ENCODE measurements at regions not wholly inside any gene's neighbourhood (a gene's known extent, or its start where the extent isn't known, plus 50 kb on each side); places are given as distances from the start of the nearest gene placed in this dataset.
A peak's percentile ranks its signal among the peaks of the same experiment; 100 is the strongest.

DNA sequence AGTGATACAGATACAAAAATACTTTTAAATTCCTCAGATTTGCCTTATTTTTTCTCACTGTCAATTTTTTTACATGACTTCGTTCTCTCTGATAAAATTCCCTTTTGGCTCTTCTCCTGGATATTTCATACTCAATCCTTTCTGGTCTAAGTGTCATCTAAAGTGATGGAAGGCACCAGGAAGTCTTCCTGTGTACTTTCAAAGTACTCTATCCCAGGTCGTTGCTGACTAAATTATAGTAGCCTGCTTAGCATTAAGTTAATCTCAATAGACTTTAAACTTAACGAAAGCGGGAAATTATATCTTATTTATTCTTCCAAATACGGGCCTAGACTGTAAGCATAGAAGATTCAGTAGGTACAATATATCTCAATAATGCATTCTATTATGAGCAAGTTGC lies 67.8 kb downstream of the CASP12 start:
- DNase-seq (ENCODE audit: low read depth), result no peak

DNA sequence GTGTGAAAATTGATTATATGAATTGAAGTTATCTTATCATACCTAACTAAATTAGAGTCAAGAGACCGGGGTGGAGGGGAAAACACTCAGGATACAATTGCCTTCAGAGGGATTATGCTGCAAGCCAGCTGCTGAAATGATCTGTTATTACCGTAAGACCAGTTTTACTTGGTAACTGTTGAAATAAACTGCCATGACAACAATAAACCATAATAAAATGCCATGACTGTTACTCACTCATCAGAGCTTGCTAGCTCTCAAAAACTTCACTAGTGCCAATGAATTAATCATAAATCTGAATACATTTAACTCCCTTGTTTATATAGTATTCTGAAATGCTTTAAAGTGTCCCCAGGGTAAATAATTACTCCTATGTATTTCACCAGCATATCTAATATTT lies 68.2 kb downstream of the CASP12 start:
- peak; percentile 16 for DNase-seq (ENCODE audit: low read depth)

DNA sequence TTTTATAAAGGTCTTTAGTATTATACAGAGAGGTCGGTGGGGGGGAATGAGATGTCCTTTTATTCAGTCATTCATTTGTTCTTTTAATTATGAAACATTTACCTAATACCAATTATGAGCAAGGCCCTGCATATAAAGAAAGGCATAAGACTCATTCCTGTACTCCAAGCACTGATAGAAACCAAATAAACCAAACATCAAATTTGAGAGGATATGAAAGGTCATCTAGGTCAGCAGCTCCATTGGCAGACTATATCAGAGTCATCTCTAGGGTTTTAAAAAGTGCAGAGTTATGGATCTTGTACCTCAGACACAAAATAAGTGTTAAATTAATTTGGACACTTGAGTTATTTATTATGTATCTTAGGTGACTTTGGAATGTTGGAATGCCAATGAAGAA lies 71.5 kb downstream of the CASP12 start:
- no peak for DNase-seq (ENCODE audit: low read depth)

DNA sequence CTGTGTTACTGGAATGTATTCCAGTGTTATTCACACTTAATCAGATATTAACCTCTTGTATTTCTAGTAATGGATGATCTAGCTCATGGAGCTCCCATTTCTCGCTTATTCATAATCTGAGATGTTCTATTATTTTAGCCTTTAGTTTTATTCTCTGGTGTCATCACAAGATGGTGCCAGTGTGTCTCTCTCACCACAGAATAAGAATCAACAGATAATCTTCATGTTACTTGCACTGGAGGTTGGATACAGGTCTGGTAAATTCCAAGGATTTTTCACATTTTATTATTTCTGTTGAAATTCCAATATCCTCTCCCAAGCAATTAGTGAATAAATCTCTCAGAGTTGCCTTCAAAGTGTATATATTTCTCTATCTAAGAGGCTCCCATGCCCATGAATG lies 74.6 kb downstream of the CASP12 start:
- DNase-seq (ENCODE audit: low read depth), result no peak

DNA sequence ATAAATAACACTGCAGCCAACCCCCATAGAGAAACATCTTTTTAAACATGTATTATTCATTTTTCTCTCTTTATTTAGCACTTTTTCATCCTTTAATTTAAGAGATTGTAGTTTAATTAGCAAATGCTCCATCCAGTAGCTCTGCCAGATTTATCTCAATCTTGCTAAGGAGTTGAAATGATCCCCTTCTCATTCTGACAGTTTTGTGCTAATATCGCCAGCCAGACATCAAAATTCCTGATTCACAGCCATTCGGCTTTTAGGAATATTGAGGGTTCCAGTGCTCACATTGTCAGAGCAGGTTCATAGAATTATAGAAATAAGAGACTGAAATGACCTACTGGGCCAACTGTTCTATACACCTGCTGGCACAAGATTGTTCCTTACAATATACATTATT lies 77.8 kb downstream of the CASP12 start:
- no peak for DNase-seq (ENCODE audit: low read depth)

DNA sequence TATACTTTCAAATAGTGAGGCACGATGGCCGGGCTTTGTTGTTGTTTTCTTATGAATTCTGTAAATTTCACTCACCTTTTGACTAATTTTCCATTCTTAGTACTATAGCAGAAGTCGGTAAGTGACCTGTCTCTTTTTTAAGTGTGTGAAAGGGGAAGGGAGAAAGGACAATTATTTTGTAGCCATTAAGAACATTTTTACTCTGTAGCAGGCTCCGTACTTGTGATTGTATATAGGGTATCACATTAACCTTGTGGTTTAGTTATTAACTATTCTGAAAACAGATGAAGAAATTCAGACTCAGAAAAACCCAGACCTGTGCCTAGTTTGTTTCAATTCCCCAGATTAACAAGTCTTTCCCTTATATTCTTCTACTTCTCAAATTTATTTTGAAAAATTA lies 78.7 kb downstream of the CASP12 start:
- no peak for DNase-seq (ENCODE audit: low read depth)

DNA sequence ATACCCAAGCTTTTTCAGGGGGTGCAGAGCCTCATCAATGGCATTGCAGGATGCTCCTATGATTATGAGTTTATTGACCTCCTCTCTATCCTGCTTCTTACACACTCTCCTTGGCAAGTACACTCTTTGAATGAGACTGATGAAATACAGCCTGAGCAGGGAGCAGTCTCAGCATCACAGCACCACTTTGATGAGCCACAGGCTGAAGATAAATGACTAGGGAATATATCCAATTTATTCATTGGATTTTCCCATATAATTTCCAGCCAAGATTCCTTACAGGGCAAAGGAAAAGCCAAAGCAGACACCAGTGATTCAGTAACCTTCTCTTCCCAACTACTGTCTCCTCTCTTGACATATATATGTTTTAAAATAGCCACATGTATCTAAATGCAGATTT lies 79.2 kb downstream of the CASP12 start:
- no peak for DNase-seq (ENCODE audit: low read depth)

DNA sequence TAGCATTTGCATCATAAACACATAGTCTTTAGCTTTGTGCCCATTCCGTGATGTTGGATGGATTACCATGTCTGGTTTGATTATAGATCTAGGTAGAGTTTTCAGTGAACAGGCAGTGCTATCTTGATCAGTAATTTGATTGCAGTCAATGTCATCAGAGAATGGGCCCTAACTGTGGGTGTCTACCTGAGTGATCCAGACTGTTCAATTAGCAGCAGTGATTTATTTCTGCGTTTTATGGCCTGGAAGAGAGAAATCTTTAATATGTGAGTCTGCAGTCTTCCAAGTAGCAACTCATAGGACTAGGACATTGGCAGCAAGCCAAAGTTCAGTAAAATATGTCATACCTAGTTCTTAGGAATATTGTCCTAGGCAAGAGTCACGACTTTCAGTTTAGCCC lies 80.3 kb downstream of the CASP12 start:
- no peak for DNase-seq (ENCODE audit: low read depth)

DNA sequence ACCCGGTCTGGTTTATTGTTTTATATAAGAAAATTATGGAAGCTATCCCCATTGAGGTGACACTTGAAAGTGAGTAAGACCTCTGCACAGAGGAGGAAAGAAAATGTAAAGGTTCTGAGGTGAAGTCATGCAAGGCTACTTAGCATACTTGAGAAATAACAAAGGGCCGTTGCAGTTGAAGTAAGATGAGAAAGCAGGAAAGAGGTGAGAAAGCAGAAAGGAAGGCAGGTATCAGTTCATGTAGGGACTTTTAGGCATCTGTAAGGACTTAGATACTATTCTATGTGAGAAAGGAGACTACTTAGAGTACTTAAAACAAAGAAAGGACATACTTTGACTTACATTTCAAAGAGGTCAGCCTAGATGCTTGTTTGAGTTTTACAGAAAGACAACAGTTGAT lies 84.7 kb downstream of the CASP12 start:
- DNase-seq (ENCODE audit: low read depth), result no peak

DNA sequence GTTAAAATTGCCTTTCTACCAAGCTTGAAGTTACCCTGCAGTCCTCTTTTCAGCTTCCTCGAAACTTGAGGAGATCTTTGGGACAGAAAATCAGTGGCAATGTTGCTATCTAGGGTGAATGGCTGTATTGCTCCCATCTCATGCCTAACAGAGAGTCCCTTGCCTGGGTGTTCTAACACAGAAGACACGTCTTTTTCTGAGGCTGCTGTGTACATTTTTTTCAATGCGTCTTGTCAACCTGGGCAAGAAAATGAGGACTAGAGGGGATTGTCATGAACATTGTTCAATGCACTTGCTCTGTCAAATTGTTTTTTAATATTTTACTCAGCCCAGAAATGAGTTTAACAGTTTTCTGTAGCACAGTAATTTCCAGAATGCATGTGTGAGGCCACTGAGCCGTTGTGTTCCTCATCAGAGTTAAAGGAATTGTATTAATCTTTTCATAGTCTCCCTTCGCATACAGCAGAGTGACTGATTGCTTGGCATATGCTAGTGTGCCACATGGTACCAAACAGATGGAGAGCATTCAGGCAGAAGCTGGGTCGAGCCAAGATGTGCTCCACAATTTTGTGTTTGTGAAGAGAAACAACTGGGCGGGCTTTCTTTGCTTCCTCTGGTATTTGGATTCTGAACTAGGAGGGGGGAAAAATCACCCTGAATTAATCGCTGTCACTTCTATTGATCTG lies 86.0 kb downstream of the CASP12 start:
- DNase-seq (ENCODE audit: low read depth), result no peak

DNA sequence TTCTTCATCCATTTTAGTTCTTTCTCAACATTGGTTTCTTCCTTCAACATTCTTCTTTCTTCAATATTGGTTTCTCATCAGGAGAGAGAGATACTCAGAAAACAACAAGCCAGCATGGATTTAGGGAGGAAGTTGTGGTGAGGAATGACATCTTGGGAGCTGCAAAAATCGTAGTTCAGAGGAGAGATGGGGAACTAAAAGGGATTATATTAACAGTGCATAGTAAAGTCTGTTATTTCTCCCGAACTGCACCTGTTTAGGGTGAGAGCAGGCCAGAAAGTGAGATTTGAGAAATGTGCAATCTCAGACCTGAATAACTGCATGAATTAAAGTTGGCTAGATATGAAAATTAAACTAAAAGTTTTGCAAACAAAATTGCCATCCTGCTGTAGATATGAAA lies 94.5 kb downstream of the CASP12 start:
- DNase-seq (ENCODE audit: low read depth), result no peak

DNA sequence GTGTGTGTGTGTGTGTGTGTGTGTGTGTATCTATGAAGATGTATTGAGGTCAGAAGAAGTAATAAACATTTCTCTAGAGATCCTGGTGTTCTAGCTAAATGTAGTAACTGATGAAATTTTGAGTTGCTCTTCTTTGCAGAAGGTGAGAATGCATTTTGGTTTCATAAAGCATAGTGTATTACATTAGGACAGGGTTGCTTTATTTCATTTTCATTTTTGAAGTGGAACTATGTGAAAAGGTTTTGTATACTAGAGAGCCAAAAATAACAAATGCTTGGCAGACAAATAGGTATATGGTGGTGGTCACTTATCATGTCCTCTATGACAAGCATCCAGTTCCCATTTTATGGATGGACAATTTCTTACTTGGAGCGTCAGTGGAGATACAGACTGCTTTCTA lies 99.0 kb downstream of the CASP12 start:
- no peak for DNase-seq (ENCODE audit: low read depth)

DNA sequence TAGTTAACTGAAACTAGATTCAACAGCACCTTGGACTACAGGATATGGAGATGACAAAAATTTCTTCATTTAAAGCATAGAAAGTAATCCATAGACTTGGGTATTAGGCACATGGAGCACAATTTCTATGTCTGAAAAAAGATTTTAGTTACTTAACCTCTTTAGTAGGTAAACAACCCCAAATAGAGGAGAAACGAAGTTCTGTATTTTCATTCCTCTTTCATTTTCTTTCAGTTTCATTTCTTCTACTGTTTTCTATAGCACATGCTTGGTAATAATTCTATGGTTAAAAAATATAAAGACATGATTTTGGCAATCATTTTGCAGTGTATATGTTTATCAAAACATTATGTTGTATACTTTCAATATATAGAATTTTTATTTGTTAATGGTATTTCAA lies 99.5 kb downstream of the CASP12 start:
- DNase-seq (ENCODE audit: low read depth), result no peak

DNA sequence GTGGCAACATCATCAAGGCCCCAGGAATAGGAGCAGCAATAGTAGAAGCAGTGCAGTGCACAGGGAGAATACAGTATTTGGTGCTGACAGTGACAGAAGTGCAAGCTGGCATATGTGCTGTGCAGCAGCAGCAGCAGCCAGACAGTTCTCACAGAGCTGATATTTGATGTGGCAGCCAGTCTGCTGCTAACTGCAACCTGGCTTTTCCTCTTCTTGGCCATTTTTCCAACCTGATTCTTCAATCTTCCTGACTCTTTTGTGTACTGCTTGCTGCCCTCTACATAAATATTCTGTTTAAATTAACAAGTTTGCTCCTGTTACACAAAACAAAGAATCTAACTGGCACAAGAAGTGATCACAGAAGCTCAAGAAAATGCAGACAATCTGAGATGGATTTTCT lies 102.0 kb downstream of the CASP12 start:
- no peak for DNase-seq (ENCODE audit: low read depth)

DNA sequence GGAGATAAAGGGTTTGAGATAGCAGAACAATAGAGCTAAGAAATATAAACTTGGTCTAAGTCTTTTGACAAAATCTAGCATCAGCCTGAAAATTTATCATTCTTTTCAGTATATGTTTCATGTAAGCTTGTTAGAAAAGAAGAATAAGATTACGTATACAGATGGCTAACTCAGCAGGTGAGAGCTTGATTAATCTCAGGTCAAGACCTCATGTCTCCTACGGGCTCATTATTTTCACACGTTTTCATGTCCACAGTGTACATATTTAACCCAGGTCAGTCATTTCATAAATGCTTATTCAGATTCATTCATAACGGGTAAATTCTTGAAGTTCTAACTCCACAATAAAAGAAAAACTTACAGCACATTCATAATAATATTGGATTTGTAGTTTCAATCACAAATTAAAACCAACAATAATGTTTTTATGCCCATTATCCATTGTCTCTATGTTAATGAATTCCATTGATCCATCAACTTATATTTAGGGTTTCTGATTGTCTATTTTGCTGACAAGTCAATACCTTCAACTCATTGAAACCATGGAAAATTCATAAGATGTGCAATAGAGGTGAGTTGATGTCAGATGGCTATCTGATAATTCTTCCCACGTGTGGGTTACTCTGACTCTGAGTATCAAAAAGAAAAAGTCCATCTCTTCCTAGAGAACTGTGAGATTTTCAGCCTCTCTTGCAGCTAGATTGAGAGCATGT lies 102.6 kb downstream of the CASP12 start:
- DNase-seq (ENCODE audit: low read depth), result no peak

DNA sequence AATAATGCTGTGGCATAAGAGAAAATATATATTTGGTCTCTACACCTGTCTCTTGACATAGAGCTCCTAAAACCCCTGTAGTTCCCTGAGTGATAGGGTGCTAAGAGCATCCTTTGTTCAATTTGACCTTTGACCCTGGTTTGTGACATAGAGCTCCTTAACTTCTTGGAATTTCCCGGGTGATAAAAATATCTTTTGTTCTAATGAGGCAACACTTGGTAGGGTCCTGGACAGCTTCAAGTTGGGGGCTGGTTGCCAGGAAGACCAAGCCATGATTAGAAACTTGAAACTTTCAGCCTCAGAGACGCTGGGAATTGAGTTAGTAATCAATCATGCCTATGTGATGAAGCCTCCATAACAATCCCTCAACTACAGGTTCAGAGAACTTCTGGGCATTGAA lies 105.4 kb downstream of the CASP12 start:
- DNase-seq (ENCODE audit: low read depth), result no peak

DNA sequence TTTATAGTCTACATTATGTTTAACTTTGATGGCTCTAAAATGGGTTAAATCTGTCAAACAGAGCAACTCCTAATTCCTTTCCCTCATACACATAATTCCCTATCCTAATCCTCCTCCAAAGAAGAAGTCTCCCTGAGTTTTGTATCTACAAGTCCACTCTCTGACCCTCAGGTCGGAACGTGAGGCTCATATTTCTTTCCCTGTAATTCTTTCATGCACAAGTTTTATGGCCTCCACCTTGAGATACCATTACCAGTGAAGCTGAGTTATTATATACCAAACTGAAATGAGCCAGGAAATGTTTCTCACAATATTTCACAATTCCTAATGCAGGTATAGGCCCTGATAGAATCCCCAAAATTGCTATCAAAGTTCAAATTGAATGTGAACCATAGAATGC lies 106.4 kb downstream of the CASP12 start:
- DNase-seq (ENCODE audit: low read depth), result no peak

DNA sequence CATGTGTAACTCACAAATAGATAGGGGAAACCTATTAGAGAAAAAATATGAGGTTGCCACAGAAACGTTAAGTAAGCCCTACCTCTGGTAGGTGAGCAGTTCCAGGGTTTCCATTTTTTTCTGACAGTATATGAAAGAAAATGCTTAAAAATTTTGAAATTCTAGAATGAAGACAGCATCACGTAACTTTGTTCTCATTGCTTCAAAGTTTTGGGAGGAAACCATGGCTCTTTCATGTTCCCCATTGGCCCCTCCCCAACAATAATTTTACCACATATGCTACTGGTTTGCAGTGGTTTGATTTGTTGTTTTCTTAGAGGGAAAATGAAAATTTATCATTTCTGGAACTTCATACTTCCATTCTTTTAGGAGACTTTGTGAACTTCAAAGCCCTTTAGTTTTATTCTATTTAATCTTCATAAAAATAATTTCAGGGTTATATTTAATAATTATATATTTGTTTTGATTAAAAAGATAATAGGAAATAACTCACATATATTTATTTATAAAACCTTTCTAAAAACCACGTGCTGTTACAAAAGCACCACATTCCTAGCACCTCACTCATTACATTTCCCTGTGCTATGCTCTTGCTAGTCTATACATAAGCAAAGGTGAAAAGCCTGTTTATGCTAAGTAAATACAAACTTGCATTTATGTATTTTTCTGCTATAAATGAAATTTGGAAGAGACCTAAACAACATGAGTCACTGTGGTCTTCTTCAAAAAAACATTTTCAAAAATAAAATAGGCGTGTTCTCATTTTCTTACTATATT lies 113.4 kb downstream of the CASP12 start:
- no peak for DNase-seq (ENCODE audit: low read depth)

DNA sequence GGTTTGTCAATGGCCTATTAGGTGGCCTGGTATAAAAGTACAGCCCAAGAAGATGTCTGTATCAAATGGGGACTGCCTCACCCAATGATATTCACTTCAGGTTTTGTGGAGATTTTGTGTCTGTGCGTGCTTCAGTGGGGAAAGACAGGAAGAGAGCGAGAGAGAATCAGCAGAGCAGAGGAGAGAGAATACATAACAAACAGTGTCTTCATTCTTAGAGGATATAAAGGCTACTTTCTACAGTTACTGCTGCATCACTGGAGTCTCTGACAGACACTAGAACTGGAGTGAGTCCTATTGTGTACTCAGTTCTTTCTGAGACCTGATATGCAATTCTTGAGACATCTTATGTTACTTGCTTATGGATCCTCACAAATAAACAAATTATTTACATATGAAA lies 115.0 kb downstream of the CASP12 start:
- no peak for DNase-seq (ENCODE audit: low read depth)

DNA sequence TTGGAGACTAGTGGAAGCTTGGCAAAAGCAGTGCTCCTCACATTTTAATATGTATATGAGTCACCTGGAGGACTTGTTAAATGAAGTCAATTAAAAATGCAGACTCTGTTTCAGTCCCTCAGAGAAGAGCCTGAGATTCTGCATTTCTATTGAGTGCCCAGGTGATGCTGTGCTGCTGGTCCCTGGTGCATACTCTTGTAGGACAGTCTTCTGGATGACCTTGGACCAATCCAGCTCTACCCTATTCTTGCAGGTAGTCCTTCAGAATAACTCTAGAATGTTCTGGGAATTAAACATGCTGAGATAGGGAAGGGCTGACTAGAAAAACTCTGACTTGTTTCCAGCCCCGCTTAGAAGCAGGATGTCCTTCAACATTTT lies 115.9 kb downstream of the CASP12 start:
- no peak for DNase-seq (ENCODE audit: low read depth)

DNA sequence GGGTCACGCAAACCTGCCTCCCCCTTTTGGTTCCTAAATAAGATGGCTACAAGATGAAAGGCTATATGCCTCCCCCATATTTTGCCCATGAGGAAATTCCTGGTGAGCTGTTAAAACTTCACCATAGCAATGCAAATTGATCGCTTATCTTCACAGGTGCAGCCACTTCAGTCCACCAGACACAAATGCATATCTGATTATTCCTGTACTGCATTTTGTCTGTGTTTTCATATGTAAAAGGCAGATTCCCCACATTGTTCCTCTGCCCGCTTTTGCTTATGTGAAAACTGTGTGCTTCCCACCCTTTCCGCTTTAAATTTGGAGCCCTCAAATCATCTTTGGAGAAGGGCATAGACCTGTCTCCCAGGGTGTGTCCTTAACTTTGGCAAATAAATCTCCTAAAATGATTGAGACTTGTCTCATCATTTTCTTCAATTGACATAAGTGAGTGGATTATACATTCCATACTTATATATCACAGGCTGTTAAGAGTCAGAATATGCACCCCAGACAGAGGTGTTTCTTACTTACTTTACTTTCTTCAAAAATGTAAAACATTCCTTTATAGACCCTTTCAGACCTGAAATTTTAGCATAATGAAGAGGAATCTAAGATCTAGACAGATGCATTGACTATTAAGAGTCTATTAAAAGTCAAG lies 116.4 kb downstream of the CASP12 start:
- DNase-seq (ENCODE audit: low read depth), result no peak

DNA sequence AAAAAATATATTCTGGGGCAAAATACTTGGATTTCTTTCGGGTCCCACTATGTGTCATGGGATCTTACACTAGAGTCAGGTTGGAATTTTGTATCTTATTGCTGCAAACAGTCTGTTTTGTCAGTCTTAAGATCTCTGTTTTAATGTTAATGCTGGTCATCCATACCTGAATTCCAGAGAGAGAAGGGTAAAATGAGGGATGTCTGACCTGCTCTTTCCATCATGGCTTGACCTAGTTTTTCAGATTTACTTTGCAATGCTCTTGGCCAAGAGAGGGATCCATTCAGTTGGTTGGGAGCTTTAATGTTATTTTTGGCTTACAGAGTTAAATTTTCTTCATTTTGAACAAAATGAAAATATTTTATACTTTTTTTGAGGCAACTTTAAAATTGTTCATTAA lies 117.2 kb downstream of the CASP12 start:
- DNase-seq (ENCODE audit: low read depth), result no peak

Measured in HT1080 (cell line).